ENCODE measurements at regions not wholly inside any gene's neighbourhood (a gene's known extent, or its start where the extent isn't known, plus 50 kb on each side); places are given as distances from the start of the nearest gene placed in this dataset.
A peak's percentile ranks its signal among the peaks of the same experiment; 100 is the strongest.

- DNase-seq (ENCODE audit: low read depth) = no peak
These were observed 181.0 kb downstream of the AASDH start for GRCh38 chr4:56206258-56206657.

- no peak for DNase-seq (ENCODE audit: low read depth)
These were observed 187.0 kb downstream of the AASDH start for GRCh38 chr4:56200275-56200674.

GRCh38 chr4:56198265-56198664 is 189.0 kb downstream of the AASDH start:
- DNase-seq (ENCODE audit: low read depth) = no peak

- DNase-seq (ENCODE audit: low read depth) = no peak
These were observed 189.9 kb downstream of the AASDH start for GRCh38 chr4:56197387-56197786.

GRCh38 chr4:56195025-56195424 is 192.3 kb downstream of the AASDH start:
- no peak for DNase-seq (ENCODE audit: low read depth)

GRCh38 chr4:56191534-56191933 is 195.8 kb downstream of the AASDH start:
- DNase-seq (ENCODE audit: low read depth) = no peak

GRCh38 chr4:56187688-56188087 is 199.6 kb downstream of the AASDH start:
- DNase-seq (ENCODE audit: low read depth) = no peak

GRCh38 chr4:56186808-56187523 is 200.3 kb downstream of the AASDH start:
- DNase-seq (ENCODE audit: low read depth) = no peak

- no peak for DNase-seq (ENCODE audit: low read depth)
These were observed 201.4 kb downstream of the AASDH start for GRCh38 chr4:56185901-56186300.

GRCh38 chr4:56184214-56184613 is 203.1 kb downstream of the AASDH start:
- no peak for DNase-seq (ENCODE audit: low read depth)

GRCh38 chr4:56183344-56183959 is 203.8 kb downstream of the AASDH start:
- DNase-seq (ENCODE audit: low read depth) = no peak

- DNase-seq (ENCODE audit: low read depth) = no peak
These were observed 204.9 kb downstream of the AASDH start for GRCh38 chr4:56182356-56182755.

GRCh38 chr4:56181140-56181953 is 205.9 kb downstream of the AASDH start:
- DNase-seq (ENCODE audit: low read depth) = peak; percentile 5

GRCh38 chr4:56169061-56169460 is 218.2 kb downstream of the AASDH start:
- no peak for DNase-seq (ENCODE audit: low read depth)

GRCh38 chr4:56164907-56165306 is 216.2 kb downstream of the CEP135 start:
- no peak for DNase-seq (ENCODE audit: low read depth)

GRCh38 chr4:56160636-56161035 is 211.9 kb downstream of the CEP135 start:
- DNase-seq (ENCODE audit: low read depth) = no peak

GRCh38 chr4:56158483-56158882 is 209.7 kb downstream of the CEP135 start:
- DNase-seq (ENCODE audit: low read depth) = peak; percentile 1

- DNase-seq (ENCODE audit: low read depth) = no peak
These were observed 207.4 kb downstream of the CEP135 start for GRCh38 chr4:56156141-56156540.

GRCh38 chr4:56155432-56155831 is 206.7 kb downstream of the CEP135 start:
- DNase-seq (ENCODE audit: low read depth) = no peak

GRCh38 chr4:56149591-56149990 is 200.8 kb downstream of the CEP135 start:
- no peak for DNase-seq (ENCODE audit: low read depth)

- DNase-seq (ENCODE audit: low read depth) = no peak
These were observed 199.7 kb downstream of the CEP135 start for GRCh38 chr4:56148428-56148827.

- no peak for DNase-seq (ENCODE audit: low read depth)
These were observed 198.6 kb downstream of the CEP135 start for GRCh38 chr4:56147371-56147770.

- no peak for DNase-seq (ENCODE audit: low read depth)
These were observed 198.2 kb downstream of the CEP135 start for GRCh38 chr4:56146956-56147355.
